ENCODE measurements at regions not wholly inside any gene's neighbourhood (a gene's known extent, or its start where the extent isn't known, plus 50 kb on each side); places are given as distances from the start of the nearest gene placed in this dataset.

- no peak for TF ChIP-seq KDM1A (IDR thresholded peaks at IDR 0.05; ENCODE audit: borderline replicate concordance, low read length)
- no peak for TF ChIP-seq BACH1 (IDR thresholded peaks at IDR 0.05; ENCODE audit: low read length)
- no peak for TF ChIP-seq SIRT6 (IDR thresholded peaks at IDR 0.05; ENCODE audit: low read length)
- TF ChIP-seq TAF7 (optimal IDR thresholded peaks at IDR 0.05; ENCODE audit: borderline replicate concordance, low read depth, low read length): no peak
- no peak for TF ChIP-seq GTF2F1 (IDR thresholded peaks at IDR 0.05; ENCODE audit: borderline replicate concordance, low read depth, low read length)
- TF ChIP-seq BRCA1 (IDR thresholded peaks at IDR 0.05; ENCODE audit: low read depth, low read length): no peak
Measured at GRCh38 chr3:88742674-88743507, 364.5 kb upstream of the EPHA3 start (continued).

Data from H1 (cell line).